ENCODE measurements at regions not wholly inside any gene's neighbourhood (a gene's known extent, or its start where the extent isn't known, plus 50 kb on each side); places are given as distances from the start of the nearest gene placed in this dataset.
A peak's percentile ranks its signal among the peaks of the same experiment; 100 is the strongest.

DNA sequence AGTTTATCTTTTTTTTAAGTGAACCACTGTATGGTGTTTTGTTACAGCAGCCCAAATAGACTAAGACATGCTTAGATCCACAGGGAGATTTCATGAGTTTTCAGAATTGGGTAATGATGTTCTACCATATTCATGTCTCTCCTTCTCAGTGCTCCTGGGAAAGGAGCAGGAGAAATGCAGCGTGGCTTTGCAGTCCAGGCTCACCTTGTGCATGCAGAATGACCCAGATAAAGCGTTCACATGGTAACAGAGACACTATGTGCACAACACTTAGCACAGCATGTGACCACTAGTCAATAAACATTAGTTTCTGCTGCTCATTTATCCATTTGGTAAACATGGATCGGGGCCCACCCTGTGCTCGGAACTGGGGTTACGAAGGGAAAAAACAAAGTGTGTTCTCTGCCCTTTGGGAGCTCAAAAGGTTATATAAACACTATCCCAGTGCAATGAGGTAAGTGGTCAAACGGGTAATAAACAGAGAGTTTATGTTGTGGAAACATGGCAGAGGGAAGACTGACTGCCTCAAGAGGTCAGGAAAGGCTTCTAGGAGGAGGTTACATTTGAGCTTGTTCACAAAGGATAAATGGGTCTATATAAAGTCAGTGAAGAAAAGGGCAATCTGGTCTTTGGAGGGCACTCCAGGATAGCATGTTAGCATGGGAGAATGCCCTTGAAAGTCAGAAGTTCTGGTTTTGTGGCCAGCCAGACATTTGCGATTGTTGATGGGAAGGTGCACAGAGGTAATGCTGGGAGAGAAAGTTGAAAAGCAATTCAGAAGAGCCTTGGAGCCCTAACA is 299.2 kb downstream of the TDRD15 start:
- Histone ChIP-seq H3K36me3 (ENCODE audit: control insufficient read depth, insufficient read depth, low read length) (no peaks in the 10 kb centered on the region), H3K27me3 (ENCODE audit: control insufficient read depth, insufficient read depth, low read length) (no peaks in the 10 kb centered on the region), H3K4me1 (ENCODE audit: control insufficient read depth, insufficient read depth, low read length) (peaks cover 6% of the 10 kb centered on the region), H4K5ac (ENCODE audit: low read depth, low read length) (peak overlapping the region; percentile 76; the same call in 1 of the 2 replicates), H3K4me2 (ENCODE audit: low read depth, low read length) (no peak overlapping the region), H4K20me1 (ENCODE audit: insufficient read depth, low read length) (no peaks in the 10 kb centered on the region), H3K23ac (ENCODE audit: low read depth, low read length) (peak overlapping the region; percentile 33; the same call in 1 of the 2 replicates), H3K56ac (ENCODE audit: extremely low read depth, insufficient read depth, low read length) (no peak overlapping the region; the same call in 1 of the 2 replicates), H3K27ac (ENCODE audit: insufficient read depth, low read length) (no peak overlapping the region), H2BK15ac (ENCODE audit: low read depth, low read length) (peak overlapping the region; percentile 31; the same call in 1 of the 3 replicates), H4K91ac (ENCODE audit: insufficient read depth, low read depth, low read length) (peak overlapping the region; percentile 66; the same call in 1 of the 2 replicates), H2BK20ac (ENCODE audit: low read depth, low read length) (peak overlapping the region; percentile 84), H4K8ac (ENCODE audit: low read depth in 2 of 2, low read length in 2 of 2) (peak overlapping the region in 1 of 2 experiments; percentile 63; a peak in 2 of 4 replicates), H3K4me3 (ENCODE audit: insufficient read depth, low read depth, low read length) (no peak overlapping the region), H2AK9ac (replicated peaks; ENCODE audit: low read depth, low read length, poor library complexity) (no peak overlapping the region), H3K9me3 (ENCODE audit: control insufficient read depth, insufficient read depth, low read length) (no peaks in the 10 kb centered on the region), H3K9me1 (ENCODE audit: insufficient read depth, low read length) (peaks cover 10% of the 10 kb centered on the region), H2AFZ (replicated peaks; ENCODE audit: low read length, poor library complexity) (no peak overlapping the region), H3K9ac (ENCODE audit: low read depth, low read length) (no peak overlapping the region), H3K18ac (ENCODE audit: low read depth, low read length) (peak overlapping the region; percentile 37; the same call in 1 of the 2 replicates), H2BK120ac (ENCODE audit: low read depth, low read length) (peak overlapping the region; percentile 14), H2AK5ac (ENCODE audit: low read depth, low read length) (peak overlapping the region; percentile 13; the same call in 1 of the 2 replicates), H2BK5ac (ENCODE audit: low read depth, low read length, poor library complexity, severe bottlenecking) (peak overlapping the region; percentile 35), H3K4ac (ENCODE audit: low read depth, low read length) (peak overlapping the region; percentile 72), H3K14ac (replicated peaks; ENCODE audit: low read depth, low read length) (peak overlapping the region; percentile 55), H3K79me1 (ENCODE audit: low read depth in 1 of 2, low read length in 2 of 2) (no peaks in the 10 kb centered on the region)
- WGBS, 2 experiments (ENCODE audit: extremely low coverage in 2 of 2, insufficient read length in 1 of 2) = 80% methylated on average over 2 of the region's 7 CpGs; no CpG with 5 or more reads in 1 of the 2 experiments
- ChIA-PET POLR2A (ENCODE audit: unreplicated experiment) (no interaction called here), CTCF (interaction anchor here (0.6 to 1.6 kb wide), 7 partner anchors 11 to 740 kb away, joined by 3 to 8 read pairs (median 5); no protein-coding TSS in a partner anchor)
- DNase-seq (no peak), ATAC-seq (ENCODE audit: low read depth) (no peak)
- in situ Hi-C loops (cut with MboI; ENCODE audit: low sequenced_read_pairs) = no loop called here
- intact Hi-C loops (cut with micrococcal nuclease) = no loop called here
- BruUV-seq (replicated peaks) = no TSS peak
- dilution Hi-C loops (cut with HindIII; ENCODE audit: low sequenced_read_pairs, unreplicated experiment) = no loop called here
- no peak for TF ChIP-seq RAD21 (IDR thresholded peaks at IDR 0.05; ENCODE audit: low read length)
- TF ChIP-seq, protein P1, sequence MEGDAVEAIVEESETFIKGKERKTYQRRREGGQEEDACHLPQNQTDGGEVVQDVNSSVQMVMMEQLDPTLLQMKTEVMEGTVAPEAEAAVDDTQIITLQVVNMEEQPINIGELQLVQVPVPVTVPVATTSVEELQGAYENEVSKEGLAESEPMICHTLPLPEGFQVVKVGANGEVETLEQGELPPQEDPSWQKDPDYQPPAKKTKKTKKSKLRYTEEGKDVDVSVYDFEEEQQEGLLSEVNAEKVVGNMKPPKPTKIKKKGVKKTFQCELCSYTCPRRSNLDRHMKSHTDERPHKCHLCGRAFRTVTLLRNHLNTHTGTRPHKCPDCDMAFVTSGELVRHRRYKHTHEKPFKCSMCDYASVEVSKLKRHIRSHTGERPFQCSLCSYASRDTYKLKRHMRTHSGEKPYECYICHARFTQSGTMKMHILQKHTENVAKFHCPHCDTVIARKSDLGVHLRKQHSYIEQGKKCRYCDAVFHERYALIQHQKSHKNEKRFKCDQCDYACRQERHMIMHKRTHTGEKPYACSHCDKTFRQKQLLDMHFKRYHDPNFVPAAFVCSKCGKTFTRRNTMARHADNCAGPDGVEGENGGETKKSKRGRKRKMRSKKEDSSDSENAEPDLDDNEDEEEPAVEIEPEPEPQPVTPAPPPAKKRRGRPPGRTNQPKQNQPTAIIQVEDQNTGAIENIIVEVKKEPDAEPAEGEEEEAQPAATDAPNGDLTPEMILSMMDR (conservative IDR thresholded peaks at IDR 0.05; ENCODE audit: low read depth, low read length) = no peak
- no peak for TF ChIP-seq RFX5 (IDR thresholded peaks at IDR 0.05; ENCODE audit: low read depth, low read length)
- no peak for TF ChIP-seq RCOR1 (IDR thresholded peaks at IDR 0.05; ENCODE audit: insufficient replicate concordance, low read length)
- TF ChIP-seq CEBPB (IDR thresholded peaks at IDR 0.05; ENCODE audit: low read depth, low read length) = no peak
- TF ChIP-seq MAFK (IDR thresholded peaks at IDR 0.05; ENCODE audit: low read depth, low read length) = no peak
- no peak for TF ChIP-seq MXI1 (IDR thresholded peaks at IDR 0.05; ENCODE audit: borderline replicate concordance, low read depth, low read length)
- no peak for TF ChIP-seq BHLHE40 (IDR thresholded peaks at IDR 0.05; ENCODE audit: low read depth, low read length)
- TF ChIP-seq, protein P2, sequence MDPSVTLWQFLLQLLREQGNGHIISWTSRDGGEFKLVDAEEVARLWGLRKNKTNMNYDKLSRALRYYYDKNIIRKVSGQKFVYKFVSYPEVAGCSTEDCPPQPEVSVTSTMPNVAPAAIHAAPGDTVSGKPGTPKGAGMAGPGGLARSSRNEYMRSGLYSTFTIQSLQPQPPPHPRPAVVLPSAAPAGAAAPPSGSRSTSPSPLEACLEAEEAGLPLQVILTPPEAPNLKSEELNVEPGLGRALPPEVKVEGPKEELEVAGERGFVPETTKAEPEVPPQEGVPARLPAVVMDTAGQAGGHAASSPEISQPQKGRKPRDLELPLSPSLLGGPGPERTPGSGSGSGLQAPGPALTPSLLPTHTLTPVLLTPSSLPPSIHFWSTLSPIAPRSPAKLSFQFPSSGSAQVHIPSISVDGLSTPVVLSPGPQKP (IDR thresholded peaks at IDR 0.05; ENCODE audit: borderline replicate concordance, low read depth, low read length) = no peak
- TF ChIP-seq, protein P3, sequence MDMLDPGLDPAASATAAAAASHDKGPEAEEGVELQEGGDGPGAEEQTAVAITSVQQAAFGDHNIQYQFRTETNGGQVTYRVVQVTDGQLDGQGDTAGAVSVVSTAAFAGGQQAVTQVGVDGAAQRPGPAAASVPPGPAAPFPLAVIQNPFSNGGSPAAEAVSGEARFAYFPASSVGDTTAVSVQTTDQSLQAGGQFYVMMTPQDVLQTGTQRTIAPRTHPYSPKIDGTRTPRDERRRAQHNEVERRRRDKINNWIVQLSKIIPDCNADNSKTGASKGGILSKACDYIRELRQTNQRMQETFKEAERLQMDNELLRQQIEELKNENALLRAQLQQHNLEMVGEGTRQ (IDR thresholded peaks at IDR 0.05; ENCODE audit: low read depth, low read length) = no peak
- TF ChIP-seq NFE2L2 (IDR thresholded peaks at IDR 0.05; ENCODE audit: low read depth, low read length) = no peak
- no peak for TF ChIP-seq MAZ (IDR thresholded peaks at IDR 0.05; ENCODE audit: borderline replicate concordance, low read depth, low read length)
- TF ChIP-seq CHD1 (IDR thresholded peaks at IDR 0.05; ENCODE audit: low read depth, low read length) = no peak
- TF ChIP-seq SMC3 (IDR thresholded peaks at IDR 0.05; ENCODE audit: low read depth, low read length) = no peak

Measured in IMR-90 (cell line).